ENCODE measurements at regions not wholly inside any gene's neighbourhood (a gene's known extent, or its start where the extent isn't known, plus 50 kb on each side); places are given as distances from the start of the nearest gene placed in this dataset.

DNA sequence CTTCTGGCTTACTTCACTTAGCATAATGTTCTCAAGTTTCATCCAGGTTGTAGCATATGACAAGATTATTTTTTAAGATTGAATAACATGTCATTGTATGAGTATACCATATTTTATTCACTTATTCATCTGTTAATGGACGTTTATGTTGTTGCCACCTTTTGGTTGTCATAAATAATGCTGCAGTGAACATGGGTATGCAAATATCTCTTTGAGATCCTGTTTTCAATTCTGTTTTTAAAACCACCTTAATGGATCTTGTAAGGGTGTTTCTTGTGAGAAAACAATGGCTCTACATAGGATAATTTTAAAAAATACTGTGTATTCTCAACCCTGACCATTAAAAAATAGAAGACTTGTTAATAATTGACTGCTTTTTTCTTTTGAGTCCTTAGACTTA is 290.7 kb upstream of the TMEM229A start:
- no peak overlapping the region for H3K9ac ChIP-seq
- H3K4me1 ChIP-seq (ENCODE audit: control insufficient read depth in 1 of 2, insufficient read depth in 2 of 2, low read depth in 1 of 2, low read length in 1 of 2), result no peaks in the 10 kb centered on the region
- ChIA-PET CTCF (no interaction called here), POLR2A (no interaction called here)
- 5% methylated on average over 1 of the region's 1 CpG for WGBS (ENCODE audit: low lambda C conversion rate)
- no peak for TF ChIP-seq NRF1 (IDR thresholded peaks at IDR 0.05; ENCODE audit: low read depth, low read length)
- no peak for TF ChIP-seq RAD21 (IDR thresholded peaks at IDR 0.05; ENCODE audit: low read length)
- no peak for TF ChIP-seq TEAD4 (IDR thresholded peaks at IDR 0.05; ENCODE audit: borderline replicate concordance, insufficient read depth)
- no peak for TF ChIP-seq MXI1 (IDR thresholded peaks at IDR 0.05; ENCODE audit: low read depth, low read length)
- no peak for TF ChIP-seq GATA2 (CRISPR knock-in tag; IDR thresholded peaks at IDR 0.05)
- TF ChIP-seq ELF1 (IDR thresholded peaks at IDR 0.05), result no peak
- TF ChIP-seq, protein P1, sequence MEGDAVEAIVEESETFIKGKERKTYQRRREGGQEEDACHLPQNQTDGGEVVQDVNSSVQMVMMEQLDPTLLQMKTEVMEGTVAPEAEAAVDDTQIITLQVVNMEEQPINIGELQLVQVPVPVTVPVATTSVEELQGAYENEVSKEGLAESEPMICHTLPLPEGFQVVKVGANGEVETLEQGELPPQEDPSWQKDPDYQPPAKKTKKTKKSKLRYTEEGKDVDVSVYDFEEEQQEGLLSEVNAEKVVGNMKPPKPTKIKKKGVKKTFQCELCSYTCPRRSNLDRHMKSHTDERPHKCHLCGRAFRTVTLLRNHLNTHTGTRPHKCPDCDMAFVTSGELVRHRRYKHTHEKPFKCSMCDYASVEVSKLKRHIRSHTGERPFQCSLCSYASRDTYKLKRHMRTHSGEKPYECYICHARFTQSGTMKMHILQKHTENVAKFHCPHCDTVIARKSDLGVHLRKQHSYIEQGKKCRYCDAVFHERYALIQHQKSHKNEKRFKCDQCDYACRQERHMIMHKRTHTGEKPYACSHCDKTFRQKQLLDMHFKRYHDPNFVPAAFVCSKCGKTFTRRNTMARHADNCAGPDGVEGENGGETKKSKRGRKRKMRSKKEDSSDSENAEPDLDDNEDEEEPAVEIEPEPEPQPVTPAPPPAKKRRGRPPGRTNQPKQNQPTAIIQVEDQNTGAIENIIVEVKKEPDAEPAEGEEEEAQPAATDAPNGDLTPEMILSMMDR (IDR thresholded peaks at IDR 0.05), result no peak
- TF ChIP-seq, protein P2, sequence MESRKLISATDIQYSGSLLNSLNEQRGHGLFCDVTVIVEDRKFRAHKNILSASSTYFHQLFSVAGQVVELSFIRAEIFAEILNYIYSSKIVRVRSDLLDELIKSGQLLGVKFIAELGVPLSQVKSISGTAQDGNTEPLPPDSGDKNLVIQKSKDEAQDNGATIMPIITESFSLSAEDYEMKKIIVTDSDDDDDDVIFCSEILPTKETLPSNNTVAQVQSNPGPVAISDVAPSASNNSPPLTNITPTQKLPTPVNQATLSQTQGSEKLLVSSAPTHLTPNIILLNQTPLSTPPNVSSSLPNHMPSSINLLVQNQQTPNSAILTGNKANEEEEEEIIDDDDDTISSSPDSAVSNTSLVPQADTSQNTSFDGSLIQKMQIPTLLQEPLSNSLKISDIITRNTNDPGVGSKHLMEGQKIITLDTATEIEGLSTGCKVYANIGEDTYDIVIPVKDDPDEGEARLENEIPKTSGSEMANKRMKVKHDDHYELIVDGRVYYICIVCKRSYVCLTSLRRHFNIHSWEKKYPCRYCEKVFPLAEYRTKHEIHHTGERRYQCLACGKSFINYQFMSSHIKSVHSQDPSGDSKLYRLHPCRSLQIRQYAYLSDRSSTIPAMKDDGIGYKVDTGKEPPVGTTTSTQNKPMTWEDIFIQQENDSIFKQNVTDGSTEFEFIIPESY (IDR thresholded peaks at IDR 0.05; ENCODE audit: borderline replicate concordance, low read depth), result no peak
- TF ChIP-seq NFIC (IDR thresholded peaks at IDR 0.05; ENCODE audit: borderline replicate concordance), result no peak
- TF ChIP-seq, protein P3, sequence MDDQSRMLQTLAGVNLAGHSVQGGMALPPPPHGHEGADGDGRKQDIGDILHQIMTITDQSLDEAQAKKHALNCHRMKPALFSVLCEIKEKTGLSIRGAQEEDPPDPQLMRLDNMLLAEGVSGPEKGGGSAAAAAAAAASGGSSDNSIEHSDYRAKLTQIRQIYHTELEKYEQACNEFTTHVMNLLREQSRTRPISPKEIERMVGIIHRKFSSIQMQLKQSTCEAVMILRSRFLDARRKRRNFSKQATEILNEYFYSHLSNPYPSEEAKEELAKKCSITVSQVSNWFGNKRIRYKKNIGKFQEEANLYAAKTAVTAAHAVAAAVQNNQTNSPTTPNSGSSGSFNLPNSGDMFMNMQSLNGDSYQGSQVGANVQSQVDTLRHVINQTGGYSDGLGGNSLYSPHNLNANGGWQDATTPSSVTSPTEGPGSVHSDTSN (IDR thresholded peaks at IDR 0.05), result no peak
- no peak for TF ChIP-seq FOSL2 (IDR thresholded peaks at IDR 0.05; ENCODE audit: borderline replicate concordance, low read depth)
- TF ChIP-seq SIN3A (IDR thresholded peaks at IDR 0.05; ENCODE audit: borderline replicate concordance, low read depth, low read length), result no peak
- 0 out of 2 replicates have a peak, but pooled peaks cover 3% of the 10 kb centered on the region for H3K9me2 ChIP-seq
- H3F3A ChIP-seq (replicated peaks; ENCODE audit: insufficient read depth), result no peaks in the 10 kb centered on the region
- DNase-seq, result no peak
- no peaks in the 10 kb centered on the region for H3K9me3 ChIP-seq
- H3K27ac ChIP-seq (ENCODE audit: low read depth in 2 of 2, low read length in 1 of 2), result no peak overlapping the region
- no peaks in the 10 kb centered on the region for H4K20me1 ChIP-seq (ENCODE audit: insufficient read depth)
- H3K4me2 ChIP-seq, result no peak overlapping the region
- H3K36me3 ChIP-seq (replicated peaks in 1 of 2; ENCODE audit: control insufficient read depth in 1 of 2, insufficient read depth in 2 of 2, low read length in 1 of 2), result no peaks in the 10 kb centered on the region
- H3K79me2 ChIP-seq (ENCODE audit: insufficient read depth), result no peaks in the 10 kb centered on the region
- no peaks in the 10 kb centered on the region for H3K27me3 ChIP-seq (ENCODE audit: insufficient read depth)
- H3K4me3 ChIP-seq (ENCODE audit: low read depth in 2 of 2, low read length in 1 of 2), result no peak overlapping the region
- H2AFZ ChIP-seq (ENCODE audit: low read depth), result no peak overlapping the region

DNA sequence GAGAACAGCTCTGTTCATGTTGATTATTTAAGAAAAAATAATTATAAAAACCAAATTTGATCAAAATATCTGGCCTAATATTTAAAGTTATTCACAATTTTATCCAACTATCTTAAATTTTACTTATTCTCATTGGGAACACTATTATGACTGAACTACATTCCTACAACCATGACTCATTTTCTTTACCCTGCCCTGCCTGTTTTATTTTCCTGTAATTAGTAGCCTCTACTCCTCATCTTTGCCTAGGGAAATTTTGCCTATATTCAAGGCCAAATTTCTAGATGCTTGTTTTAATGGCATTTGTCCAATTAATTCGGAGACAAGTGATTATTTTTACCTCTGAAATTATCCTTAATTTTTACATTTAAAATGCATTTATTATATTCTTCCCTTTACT is 289.7 kb upstream of the TMEM229A start:
- Histone ChIP-seq H3K9ac (no peak overlapping the region), H4K20me1 (ENCODE audit: insufficient read depth) (no peaks in the 10 kb centered on the region), H3K79me2 (ENCODE audit: insufficient read depth) (no peaks in the 10 kb centered on the region), H3K27me3 (ENCODE audit: insufficient read depth) (no peaks in the 10 kb centered on the region), H3K4me1 (ENCODE audit: control insufficient read depth in 1 of 2, insufficient read depth in 2 of 2, low read depth in 1 of 2, low read length in 1 of 2) (no peaks in the 10 kb centered on the region), H3K36me3 (replicated peaks in 1 of 2; ENCODE audit: control insufficient read depth in 1 of 2, insufficient read depth in 2 of 2, low read length in 1 of 2) (no peaks in the 10 kb centered on the region), H3K4me3 (ENCODE audit: low read depth in 2 of 2, low read length in 1 of 2) (no peak overlapping the region), H3K27ac (ENCODE audit: low read depth in 2 of 2, low read length in 1 of 2) (no peak overlapping the region), H3K4me2 (no peak overlapping the region), H3K9me2 (0 out of 2 replicates have a peak, but pooled peaks cover 3% of the 10 kb centered on the region), H3F3A (replicated peaks; ENCODE audit: insufficient read depth) (no peaks in the 10 kb centered on the region), H2AFZ (ENCODE audit: low read depth) (no peak overlapping the region), H3K9me3 (no peaks in the 10 kb centered on the region)
- 26% methylated on average over 1 of the region's 1 CpG for WGBS (ENCODE audit: low lambda C conversion rate)
- POLR2A ChIA-PET, result no interaction called here
- TF ChIP-seq, protein P4, sequence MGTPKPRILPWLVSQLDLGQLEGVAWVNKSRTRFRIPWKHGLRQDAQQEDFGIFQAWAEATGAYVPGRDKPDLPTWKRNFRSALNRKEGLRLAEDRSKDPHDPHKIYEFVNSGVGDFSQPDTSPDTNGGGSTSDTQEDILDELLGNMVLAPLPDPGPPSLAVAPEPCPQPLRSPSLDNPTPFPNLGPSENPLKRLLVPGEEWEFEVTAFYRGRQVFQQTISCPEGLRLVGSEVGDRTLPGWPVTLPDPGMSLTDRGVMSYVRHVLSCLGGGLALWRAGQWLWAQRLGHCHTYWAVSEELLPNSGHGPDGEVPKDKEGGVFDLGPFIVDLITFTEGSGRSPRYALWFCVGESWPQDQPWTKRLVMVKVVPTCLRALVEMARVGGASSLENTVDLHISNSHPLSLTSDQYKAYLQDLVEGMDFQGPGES (IDR thresholded peaks at IDR 0.05; ENCODE audit: low read depth, low read length), result no peak
- TF ChIP-seq, protein P1 (IDR thresholded peaks at IDR 0.05), result no peak
- no peak for TF ChIP-seq NRF1 (IDR thresholded peaks at IDR 0.05; ENCODE audit: low read depth, low read length)
- no peak for TF ChIP-seq POLR2AphosphoS5 (IDR thresholded peaks at IDR 0.05; ENCODE audit: low read depth, low read length)
- no peak for TF ChIP-seq FOXM1 (IDR thresholded peaks at IDR 0.05; ENCODE audit: low read depth)
- TF ChIP-seq, protein P2 (IDR thresholded peaks at IDR 0.05; ENCODE audit: borderline replicate concordance, low read depth), result no peak
- no peak for TF ChIP-seq YY1 (IDR thresholded peaks at IDR 0.05; ENCODE audit: low read depth)
- TF ChIP-seq FOSL2 (IDR thresholded peaks at IDR 0.05; ENCODE audit: borderline replicate concordance, low read depth), result no peak
- DNase-seq, result no peak
- CTCF ChIA-PET, result interaction anchor here (1.5 kb wide), 1 partner anchor 12 kb away, joined by 4 read pairs; no protein-coding TSS in a partner anchor

All from SK-N-SH (cell line).